ENCODE measurements at regions not wholly inside any gene's neighbourhood (a gene's known extent, or its start where the extent isn't known, plus 50 kb on each side); places are given as distances from the start of the nearest gene placed in this dataset.

DNA sequence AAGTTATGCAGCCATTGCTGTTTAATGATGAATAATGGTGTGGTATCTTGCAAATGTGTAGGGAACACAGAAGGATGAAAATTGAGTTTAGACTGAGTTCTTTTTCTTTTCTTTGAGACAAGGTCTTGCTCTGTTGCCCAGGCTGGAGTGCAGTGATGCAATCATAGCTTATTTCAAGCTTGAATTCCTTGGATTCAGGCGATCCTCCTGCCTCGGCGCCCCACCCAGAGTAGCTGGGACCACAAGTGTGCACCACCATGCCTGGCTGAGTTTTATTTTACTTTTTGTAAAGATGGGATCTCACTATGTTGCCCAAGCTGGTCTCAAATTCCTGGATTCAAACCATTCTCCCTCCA lies 74.6 kb upstream of the TBC1D3K start:
- no peak for TF ChIP-seq CTCF (tag by site-specific recombination; IDR thresholded peaks at IDR 0.05)
- no peak for TF ChIP-seq ZFP41 (tag by site-specific recombination; IDR thresholded peaks at IDR 0.05; ENCODE audit: borderline replicate concordance)
- TF ChIP-seq, protein P1, sequence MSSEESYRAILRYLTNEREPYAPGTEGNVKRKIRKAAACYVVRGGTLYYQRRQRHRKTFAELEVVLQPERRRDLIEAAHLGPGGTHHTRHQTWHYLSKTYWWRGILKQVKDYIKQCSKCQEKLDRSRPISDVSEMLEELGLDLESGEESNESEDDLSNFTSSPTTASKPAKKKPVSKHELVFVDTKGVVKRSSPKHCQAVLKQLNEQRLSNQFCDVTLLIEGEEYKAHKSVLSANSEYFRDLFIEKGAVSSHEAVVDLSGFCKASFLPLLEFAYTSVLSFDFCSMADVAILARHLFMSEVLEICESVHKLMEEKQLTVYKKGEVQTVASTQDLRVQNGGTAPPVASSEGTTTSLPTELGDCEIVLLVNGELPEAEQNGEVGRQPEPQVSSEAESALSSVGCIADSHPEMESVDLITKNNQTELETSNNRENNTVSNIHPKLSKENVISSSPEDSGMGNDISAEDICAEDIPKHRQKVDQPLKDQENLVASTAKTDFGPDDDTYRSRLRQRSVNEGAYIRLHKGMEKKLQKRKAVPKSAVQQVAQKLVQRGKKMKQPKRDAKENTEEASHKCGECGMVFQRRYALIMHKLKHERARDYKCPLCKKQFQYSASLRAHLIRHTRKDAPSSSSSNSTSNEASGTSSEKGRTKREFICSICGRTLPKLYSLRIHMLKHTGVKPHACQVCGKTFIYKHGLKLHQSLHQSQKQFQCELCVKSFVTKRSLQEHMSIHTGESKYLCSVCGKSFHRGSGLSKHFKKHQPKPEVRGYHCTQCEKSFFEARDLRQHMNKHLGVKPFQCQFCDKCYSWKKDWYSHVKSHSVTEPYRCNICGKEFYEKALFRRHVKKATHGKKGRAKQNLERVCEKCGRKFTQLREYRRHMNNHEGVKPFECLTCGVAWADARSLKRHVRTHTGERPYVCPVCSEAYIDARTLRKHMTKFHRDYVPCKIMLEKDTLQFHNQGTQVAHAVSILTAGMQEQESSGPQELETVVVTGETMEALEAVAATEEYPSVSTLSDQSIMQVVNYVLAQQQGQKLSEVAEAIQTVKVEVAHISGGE (tag by site-specific recombination; conservative IDR thresholded peaks at IDR 0.05; ENCODE audit: low read depth) = no peak
- no peak for TF ChIP-seq ZNF629 (tag by site-specific recombination; IDR thresholded peaks at IDR 0.05)
- no peak for TF ChIP-seq ZBTB1 (tag by site-specific recombination; IDR thresholded peaks at IDR 0.05)
- no peak for TF ChIP-seq ZNF747 (tag by site-specific recombination; IDR thresholded peaks at IDR 0.05)
- no peak for TF ChIP-seq ZNF776 (tag by site-specific recombination; IDR thresholded peaks at IDR 0.05; ENCODE audit: borderline replicate concordance)
- no peak for TF ChIP-seq INSM2 (tag by site-specific recombination; IDR thresholded peaks at IDR 0.05)
- no peak for TF ChIP-seq ZNF311 (tag by site-specific recombination; IDR thresholded peaks at IDR 0.05; ENCODE audit: borderline replicate concordance)
